ENCODE measurements at regions not wholly inside any gene's neighbourhood (a gene's known extent, or its start where the extent isn't known, plus 50 kb on each side); places are given as distances from the start of the nearest gene placed in this dataset.

DNA sequence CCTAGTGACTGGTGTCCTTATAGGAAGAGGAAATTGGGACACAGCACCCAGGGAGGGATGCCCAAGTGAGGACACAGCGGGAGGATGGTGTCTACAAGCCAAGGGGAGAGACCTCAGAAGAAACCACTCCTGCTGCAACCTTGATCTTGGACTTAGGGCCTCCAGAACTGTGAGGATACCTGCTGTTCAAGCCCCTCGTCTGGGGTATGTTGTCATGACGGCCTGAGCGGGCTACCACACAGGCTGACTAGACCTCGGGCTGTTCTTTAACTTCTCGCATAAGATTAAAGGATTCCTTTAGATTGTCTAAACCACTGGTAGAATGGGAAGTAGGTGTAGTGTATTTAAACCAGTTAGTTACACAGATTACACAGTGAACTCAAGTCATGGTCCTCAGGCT is 138.3 kb downstream of the ASB1 start:
- TF ChIP-seq, protein P1, sequence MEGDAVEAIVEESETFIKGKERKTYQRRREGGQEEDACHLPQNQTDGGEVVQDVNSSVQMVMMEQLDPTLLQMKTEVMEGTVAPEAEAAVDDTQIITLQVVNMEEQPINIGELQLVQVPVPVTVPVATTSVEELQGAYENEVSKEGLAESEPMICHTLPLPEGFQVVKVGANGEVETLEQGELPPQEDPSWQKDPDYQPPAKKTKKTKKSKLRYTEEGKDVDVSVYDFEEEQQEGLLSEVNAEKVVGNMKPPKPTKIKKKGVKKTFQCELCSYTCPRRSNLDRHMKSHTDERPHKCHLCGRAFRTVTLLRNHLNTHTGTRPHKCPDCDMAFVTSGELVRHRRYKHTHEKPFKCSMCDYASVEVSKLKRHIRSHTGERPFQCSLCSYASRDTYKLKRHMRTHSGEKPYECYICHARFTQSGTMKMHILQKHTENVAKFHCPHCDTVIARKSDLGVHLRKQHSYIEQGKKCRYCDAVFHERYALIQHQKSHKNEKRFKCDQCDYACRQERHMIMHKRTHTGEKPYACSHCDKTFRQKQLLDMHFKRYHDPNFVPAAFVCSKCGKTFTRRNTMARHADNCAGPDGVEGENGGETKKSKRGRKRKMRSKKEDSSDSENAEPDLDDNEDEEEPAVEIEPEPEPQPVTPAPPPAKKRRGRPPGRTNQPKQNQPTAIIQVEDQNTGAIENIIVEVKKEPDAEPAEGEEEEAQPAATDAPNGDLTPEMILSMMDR (IDR thresholded peaks at IDR 0.05): no peak
- no peak for TF ChIP-seq POLR2A (IDR thresholded peaks at IDR 0.05)

Measured in vagina (tissue), 2 donors.